ENCODE measurements at regions not wholly inside any gene's neighbourhood (a gene's known extent, or its start where the extent isn't known, plus 50 kb on each side); places are given as distances from the start of the nearest gene placed in this dataset.

- TF ChIP-seq ZNF331 (CRISPR knock-in tag; IDR thresholded peaks at IDR 0.05; ENCODE audit: low read depth) (no peak), EZH2 (IDR thresholded peaks at IDR 0.05; ENCODE audit: low read depth, unreplicated experiment) (no peak), JUNB (IDR thresholded peaks at IDR 0.05; ENCODE audit: unreplicated experiment) (no peak), POLR2AphosphoS5 (IDR thresholded peaks at IDR 0.05; ENCODE audit: low read depth) (no peak), STAT1 (IDR thresholded peaks at IDR 0.05; ENCODE audit: unreplicated experiment) (no peak), ETS1 (IDR thresholded peaks at IDR 0.05) (no peak), ZNF462 (CRISPR knock-in tag; IDR thresholded peaks at IDR 0.05) (no peak), EZH2phosphoT487 (IDR thresholded peaks at IDR 0.05; ENCODE audit: unreplicated experiment) (no peak)
- DNase-seq (ENCODE audit: low spot score), result no peak
- no peaks in the 10 kb centered on the region for H3K36me3 ChIP-seq (ENCODE audit: insufficient read depth)
- no peak overlapping the region for H2AFZ ChIP-seq
- Mint-ChIP-seq H3K4me1 (peaks cover 25% of the 10 kb centered on the region), H3K27ac (no peak overlapping the region), H3K27me3 (ENCODE audit: insufficient read depth, low read depth, poor library complexity) (peaks cover 9% of the 10 kb centered on the region), H3K9me3 (no peaks in the 10 kb centered on the region), H3K36me3 (ENCODE audit: low read depth) (no peaks in the 10 kb centered on the region; the same call in 2 of the 3 replicates), H3K4me3 (no peak overlapping the region)
- no peaks in the 10 kb centered on the region for H3K79me2 ChIP-seq (replicated peaks; ENCODE audit: insufficient read depth)
- no peaks in the 10 kb centered on the region for H3K9me2 ChIP-seq (ENCODE audit: insufficient read depth)
- H3K4me2 ChIP-seq, result no peak overlapping the region
- no peaks in the 10 kb centered on the region for H3K27me3 ChIP-seq (ENCODE audit: insufficient read depth)
- no peak overlapping the region for H3K4me3 ChIP-seq
- 0 out of 2 replicates have a peak, but pooled peaks cover 3% of the 10 kb centered on the region for H3F3A ChIP-seq (replicated peaks; ENCODE audit: low read depth)
- H3K27ac ChIP-seq (ENCODE audit: low read depth), result no peak overlapping the region
- ATAC-seq, result no peak
- H4K20me1 ChIP-seq (replicated peaks; ENCODE audit: insufficient read depth), result no peaks in the 10 kb centered on the region
- H3K4me1 ChIP-seq (ENCODE audit: insufficient read depth), result no peaks in the 10 kb centered on the region
Measured at GRCh38 chr9:89746385-89747116, 141.7 kb downstream of the GADD45G start.

Data from GM23338 (cell line).